NCI-H1417 (cell line): ENCODE measurements at regions not wholly inside any gene's neighbourhood (a gene's known extent, or its start where the extent isn't known, plus 50 kb on each side); places are given as distances from the start of the nearest gene placed in this dataset.
"Not testable (repeated sequence)": the region's sequence is repeated elsewhere in the genome, so short reads cannot be mapped to it uniquely, and the experiment has no call there.

Experiments
- DNase-seq, 3 experiments: peaks; one replicate each; lab custom pipeline; 2025; lab: John Stamatoyannopoulos, UW

GRCh38 chr11:28900427-28900826, 792.2 kb downstream of the METTL15 start:
- no peak for DNase-seq

- no peak for DNase-seq
Measured at GRCh38 chr11:28899706-28900105, 791.5 kb downstream of the METTL15 start.

- not testable (repeated sequence) for DNase-seq
Measured at GRCh38 chr11:28890601-28891040, 782.4 kb downstream of the METTL15 start.

- DNase-seq = no peak
Measured at GRCh38 chr11:28887681-28888080, 779.5 kb downstream of the METTL15 start.

- DNase-seq = no peak
Measured at GRCh38 chr11:28879869-28880268, 771.7 kb downstream of the METTL15 start.

GRCh38 chr11:28878025-28878424, 769.8 kb downstream of the METTL15 start:
- peak in 1 of 3 experiments; percentile 8 for DNase-seq

- DNase-seq = peak in 1 of 3 experiments; percentile 10
Measured at GRCh38 chr11:28877340-28877739, 769.2 kb downstream of the METTL15 start.

GRCh38 chr11:28874706-28875105, 766.5 kb downstream of the METTL15 start:
- DNase-seq = no peak

GRCh38 chr11:28871090-28871489, 762.9 kb downstream of the METTL15 start:
- DNase-seq = no peak

- no peak for DNase-seq
Measured at GRCh38 chr11:28863422-28863821, 755.2 kb downstream of the METTL15 start.

- no peak for DNase-seq
Measured at GRCh38 chr11:28860893-28861292, 752.7 kb downstream of the METTL15 start.

GRCh38 chr11:28858076-28858475, 749.9 kb downstream of the METTL15 start:
- DNase-seq = no peak

GRCh38 chr11:28849053-28849452, 740.9 kb downstream of the METTL15 start:
- DNase-seq = no peak

GRCh38 chr11:28842716-28843115, 734.5 kb downstream of the METTL15 start:
- DNase-seq = no peak

GRCh38 chr11:28838741-28839140, 730.6 kb downstream of the METTL15 start:
- peak in 2 of 3 experiments; percentile 7 to 83 for DNase-seq

GRCh38 chr11:28837599-28837998, 729.4 kb downstream of the METTL15 start:
- no peak for DNase-seq

- DNase-seq = peak in 1 of 3 experiments; percentile 24
Measured at GRCh38 chr11:28836285-28837081, 728.3 kb downstream of the METTL15 start.

- no peak for DNase-seq
Measured at GRCh38 chr11:28835790-28836189, 727.6 kb downstream of the METTL15 start.

GRCh38 chr11:28835317-28835716, 727.1 kb downstream of the METTL15 start:
- DNase-seq = no peak

GRCh38 chr11:28834877-28835276, 726.7 kb downstream of the METTL15 start:
- no peak for DNase-seq

GRCh38 chr11:28833670-28834069, 725.5 kb downstream of the METTL15 start:
- no peak for DNase-seq

GRCh38 chr11:28833169-28833568, 725.0 kb downstream of the METTL15 start:
- DNase-seq = no peak

GRCh38 chr11:28826807-28827206, 718.6 kb downstream of the METTL15 start:
- no peak for DNase-seq

- DNase-seq = no peak
Measured at GRCh38 chr11:28822576-28822975, 714.4 kb downstream of the METTL15 start.
